Sigmoid colon (tissue), 4 donors: ENCODE measurements at regions not wholly inside any gene's neighbourhood (a gene's known extent, or its start where the extent isn't known, plus 50 kb on each side); places are given as distances from the start of the nearest gene placed in this dataset.
"Not testable (repeated sequence)": the region's sequence is repeated elsewhere in the genome, so short reads cannot be mapped to it uniquely, and the experiment has no call there.

Experiments
- CTCF ChIP-seq, 4 experiments: fragments of 450-650 bp in 3 of 4; fragments of 200-600 bp in 1 of 4; IDR thresholded peaks; one replicate each; pipeline ENCODE4 v1.5.1; 2016 to 2019; ENCODE audit warnings: antibody characterized with exemption in 4 of 4, mild to moderate bottlenecking in 3 of 4, moderate library complexity in 2 of 4
- EP300 ChIP-seq, 4 donors: sonication (generic); formaldehyde crosslinking; IDR thresholded peaks; one replicate each; pipeline ENCODE4 v1.6.1; 2017; ENCODE audit warnings: antibody characterized with exemption in 4 of 4
- POLR2A ChIP-seq, 2 donors: fragments of 450-650 bp; IDR thresholded peaks; one replicate each; pipeline ENCODE4 v1.6.1; 2016; ENCODE audit warnings: antibody characterized with exemption in 2 of 2, mild to moderate bottlenecking in 2 of 2, moderate library complexity in 2 of 2
- POLR2AphosphoS5 ChIP-seq, 4 donors: sonication (generic); formaldehyde crosslinking; IDR thresholded peaks; one replicate each; pipeline ENCODE4 v1.6.1; 2017; ENCODE audit warnings: antibody characterized with exemption in 4 of 4

- TF ChIP-seq EP300, POLR2AphosphoS5, CTCF, POLR2A (IDR thresholded peaks at IDR 0.05): not testable (repeated sequence)
Measured at GRCh38 chr1:146535575-146535974, 306.8 kb upstream of the NOTCH2NLA start.
